MCF 10A (cell line): ENCODE measurements at regions not wholly inside any gene's neighbourhood (a gene's known extent, or its start where the extent isn't known, plus 50 kb on each side); places are given as distances from the start of the nearest gene placed in this dataset.

Experiments used
- BruUV-seq: library from RNA; stranded (reverse); fragments of 400-500 nt; replicated peaks from 2 replicates; lab custom pipeline; 2021; lab: Mats Ljungman, UMichigan
- CTCF ChIA-PET: fragments of 300-600 bp; sonication (Branson Sonifier 250); formaldehyde crosslinking; extraction: SDS; loops from one replicate; lab custom pipeline; 2021; ENCODE audit warnings: antibody characterized with exemption, inconsistent platforms; lab: Yijun Ruan, JAX
- POLR2A ChIA-PET: fragments of 300-600, 350-650 bp; sonication (Branson Sonifier 250); formaldehyde crosslinking; extraction: SDS; loops from one replicate; lab custom pipeline; 2020; ENCODE audit warnings: antibody characterized with exemption, inconsistent platforms; lab: Yijun Ruan, JAX
- DNase-seq: peaks from one replicate; pipeline ENCODE4 v3.0.0-alpha.2; 2018; ENCODE audit not compliant: unreplicated experiment
- H3K27ac Mint-ChIP-seq: one replicate; pipeline ENCODE4 v1.8.0; 2022; ENCODE audit warnings: mild to moderate bottlenecking, low read depth, mixed read lengths; ENCODE audit not compliant: unreplicated experiment
- H3K27me3 Mint-ChIP-seq: one replicate; pipeline ENCODE4 v1.8.0; 2022; ENCODE audit warnings: mixed read lengths; ENCODE audit not compliant: insufficient read depth, unreplicated experiment
- H3K36me3 Mint-ChIP-seq: one replicate; pipeline ENCODE4 v1.8.0; 2022; ENCODE audit warnings: mild to moderate bottlenecking, moderate library complexity, mixed read lengths; ENCODE audit not compliant: insufficient read depth, unreplicated experiment
- H3K4me1 Mint-ChIP-seq: one replicate; pipeline ENCODE4 v1.8.0; 2022; ENCODE audit warnings: mixed read lengths; ENCODE audit not compliant: insufficient read depth, unreplicated experiment
- H3K4me3 Mint-ChIP-seq: one replicate; pipeline ENCODE4 v1.8.0; 2022; ENCODE audit warnings: mild to moderate bottlenecking, moderate library complexity, mixed read lengths; ENCODE audit not compliant: unreplicated experiment
- H3K9me3 Mint-ChIP-seq: one replicate; pipeline ENCODE4 v1.8.0; 2022; ENCODE audit warnings: mixed read lengths; ENCODE audit not compliant: unreplicated experiment
- CTCF ChIP-seq: fragments of 200-600 bp; IDR thresholded peaks from one replicate; pipeline ENCODE4 v1.8.0; 2022; ENCODE audit warnings: antibody characterized with exemption, mild to moderate bottlenecking; ENCODE audit not compliant: unreplicated experiment
- intact Hi-C: fragments of 100-400 bp; cut with micrococcal nuclease; formaldehyde crosslinking; loops from 2 replicates; pipeline ENCODE4 v1.14.1; 2022

DNA sequence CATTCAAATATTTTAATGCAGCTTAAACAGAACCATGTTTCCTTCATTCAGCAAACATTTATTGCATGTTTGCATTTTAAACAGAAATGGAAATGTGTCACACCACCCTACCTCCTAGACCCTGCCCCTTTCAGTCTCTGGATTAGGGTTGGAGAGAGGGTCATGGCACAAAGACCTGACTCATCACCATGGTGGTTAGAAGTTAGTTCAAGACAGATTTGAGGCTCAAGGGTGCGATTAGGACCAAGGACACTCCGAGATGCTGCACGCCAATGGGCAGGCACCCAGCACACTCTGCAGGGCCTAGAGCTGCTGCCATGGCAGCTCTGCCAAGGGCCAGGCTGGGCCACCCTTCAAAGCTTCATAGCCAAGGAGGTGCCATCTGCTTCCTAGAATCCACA, 86.9 kb downstream of the NAV1 start:
- no peak for TF ChIP-seq CTCF
- Mint-ChIP-seq H3K4me1 (peaks cover 16% of the 10 kb centered on the region), H3K27me3 (no peaks in the 10 kb centered on the region), H3K4me3 (no peak overlapping the region), H3K27ac (no peak overlapping the region), H3K36me3 (no peaks in the 10 kb centered on the region), H3K9me3 (no peaks in the 10 kb centered on the region)
- intact Hi-C loops = no loop called here
- ChIA-PET POLR2A (interaction anchor here (0.8 to 1.5 kb wide), 3 partner anchors 9 to 24 kb away, joined by 3 read pairs; no protein-coding TSS in a partner anchor), CTCF (interaction anchor here (1.0 kb wide), 1 partner anchor 167 kb away, joined by 3 read pairs; no protein-coding TSS in a partner anchor)
- no TSS peak for BruUV-seq
- no peak for DNase-seq

DNA sequence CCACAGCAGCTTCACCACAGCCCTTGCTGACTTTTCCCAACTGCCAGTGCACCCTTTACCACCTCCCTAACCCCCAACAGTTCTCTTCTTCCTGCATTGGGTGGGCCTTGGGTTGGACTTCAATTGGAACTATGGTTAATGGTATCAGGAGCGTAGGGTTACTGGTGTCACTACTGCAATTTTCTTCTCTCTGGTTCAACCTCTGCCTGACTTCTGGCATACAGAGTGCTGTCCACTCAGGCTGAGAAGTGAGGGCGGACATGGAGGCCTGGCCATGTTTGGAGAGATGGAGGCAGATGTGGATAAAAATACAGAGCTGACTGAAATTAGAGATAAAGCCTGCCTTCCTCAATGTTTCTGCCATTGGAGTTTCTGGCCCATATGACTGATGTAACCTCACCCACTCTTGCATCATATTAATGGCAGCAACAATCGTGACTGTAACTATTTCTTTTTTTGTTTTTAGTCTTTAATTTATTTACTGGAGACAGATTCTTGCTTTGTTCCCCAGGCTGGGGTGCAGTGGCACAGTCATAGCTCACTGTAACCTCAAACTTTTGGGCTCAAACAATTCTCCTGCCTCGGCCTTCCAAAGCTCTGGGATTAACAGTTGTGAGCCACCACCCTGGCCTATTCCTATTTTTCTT, 87.8 kb downstream of the NAV1 start:
- Mint-ChIP-seq H3K36me3 (no peaks in the 10 kb centered on the region), H3K27me3 (no peaks in the 10 kb centered on the region), H3K9me3 (no peaks in the 10 kb centered on the region), H3K27ac (no peak overlapping the region), H3K4me3 (no peak overlapping the region), H3K4me1 (peaks cover 16% of the 10 kb centered on the region)
- no peak for TF ChIP-seq CTCF
- BruUV-seq = no TSS peak
- ChIA-PET CTCF (interaction anchor here (1.1 to 1.9 kb wide), 2 partner anchors 66 to 114 kb away, joined by 4 to 6 read pairs; no protein-coding TSS in a partner anchor), POLR2A (no interaction called here)
- intact Hi-C loops = no loop called here
- DNase-seq = no peak

- Mint-ChIP-seq H3K27me3 (no peaks in the 10 kb centered on the region), H3K36me3 (no peaks in the 10 kb centered on the region), H3K4me1 (peaks cover 16% of the 10 kb centered on the region), H3K27ac (no peak overlapping the region), H3K9me3 (no peaks in the 10 kb centered on the region), H3K4me3 (no peak overlapping the region)
- intact Hi-C loops = no loop called here
- POLR2A ChIA-PET = no interaction called here
- CTCF ChIA-PET = interaction anchor here (0.8 to 1.9 kb wide), 9 partner anchors 9 to 166 kb away, joined by 3 to 6 read pairs (median 3); no protein-coding TSS in a partner anchor
- DNase-seq = no peak
- no peak for TF ChIP-seq CTCF
- BruUV-seq = no TSS peak
These were observed 89.6 kb downstream of the NAV1 start for GRCh38 chr1:201628490-201628889.

- no peaks in the 10 kb centered on the region for H3K36me3 Mint-ChIP-seq
- BruUV-seq = no TSS peak
- H3K9me3 Mint-ChIP-seq = no peaks in the 10 kb centered on the region
- no peaks in the 10 kb centered on the region for H3K27me3 Mint-ChIP-seq
- TF ChIP-seq CTCF = no peak
- intact Hi-C loops = no loop called here
- no peak overlapping the region for H3K4me3 Mint-ChIP-seq
- H3K27ac Mint-ChIP-seq = no peak overlapping the region
- no peak for DNase-seq
- ChIA-PET CTCF (interaction anchor here (0.9 to 1.3 kb wide), 3 partner anchors 9 to 79 kb away, joined by 3 to 4 read pairs (median 3); no protein-coding TSS in a partner anchor), POLR2A (interaction anchor here (1.1 to 1.4 kb wide), 2 partner anchors 16 to 18 kb away, joined by 3 to 5 read pairs; no protein-coding TSS in a partner anchor)
- H3K4me1 Mint-ChIP-seq = peaks cover 11% of the 10 kb centered on the region
These were observed 91.7 kb downstream of the NAV1 start for GRCh38 chr1:201630582-201630981.
